AG09309 (cell line): ENCODE measurements at regions not wholly inside any gene's neighbourhood (a gene's known extent, or its start where the extent isn't known, plus 50 kb on each side); places are given as distances from the start of the nearest gene placed in this dataset.

ENCODE experiments used
- DNase-seq: peaks from one replicate; pipeline ENCODE4 v3.0.0-alpha.2; 2010; ENCODE audit warnings: low read depth
- H3K4me3 ChIP-seq: 2 replicates; pipeline ENCODE4 v1.5.1; 2011; ENCODE audit warnings: mild to moderate bottlenecking, low read depth, low read length, moderate library complexity; ENCODE audit not compliant: control insufficient read depth
- TF ChIP-seq, protein P1 (sequence below): IDR thresholded peaks from 2 replicates; pipeline ENCODE4 v1.5.1; 2011; ENCODE audit warnings: mild to moderate bottlenecking, low read depth, low read length, inconsistent platforms; ENCODE audit not compliant: insufficient read depth, control insufficient read depth; ENCODE audit errors: missing control alignments

DNA sequence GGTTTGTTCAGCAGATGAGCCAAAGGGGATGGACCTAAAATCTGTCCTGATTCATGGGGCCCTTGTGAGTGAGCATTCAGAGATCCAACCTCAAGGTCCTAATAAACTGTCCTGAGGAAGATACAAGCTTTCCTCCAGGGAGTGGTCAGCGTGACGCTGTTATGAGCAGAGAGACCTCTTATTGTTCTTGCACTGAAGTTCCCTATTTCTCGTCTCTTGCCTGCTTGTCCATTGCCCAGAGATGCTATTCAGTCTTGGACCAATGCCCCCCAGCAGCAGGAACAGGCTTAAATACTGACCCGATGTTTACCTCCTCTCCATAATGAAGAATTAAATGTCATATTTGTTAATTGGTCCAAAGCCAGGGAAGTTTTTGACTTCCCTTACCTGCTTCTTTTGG, 225.2 kb upstream of the PGR start:
- no peak overlapping the region for H3K4me3 ChIP-seq
- TF ChIP-seq, protein P1, sequence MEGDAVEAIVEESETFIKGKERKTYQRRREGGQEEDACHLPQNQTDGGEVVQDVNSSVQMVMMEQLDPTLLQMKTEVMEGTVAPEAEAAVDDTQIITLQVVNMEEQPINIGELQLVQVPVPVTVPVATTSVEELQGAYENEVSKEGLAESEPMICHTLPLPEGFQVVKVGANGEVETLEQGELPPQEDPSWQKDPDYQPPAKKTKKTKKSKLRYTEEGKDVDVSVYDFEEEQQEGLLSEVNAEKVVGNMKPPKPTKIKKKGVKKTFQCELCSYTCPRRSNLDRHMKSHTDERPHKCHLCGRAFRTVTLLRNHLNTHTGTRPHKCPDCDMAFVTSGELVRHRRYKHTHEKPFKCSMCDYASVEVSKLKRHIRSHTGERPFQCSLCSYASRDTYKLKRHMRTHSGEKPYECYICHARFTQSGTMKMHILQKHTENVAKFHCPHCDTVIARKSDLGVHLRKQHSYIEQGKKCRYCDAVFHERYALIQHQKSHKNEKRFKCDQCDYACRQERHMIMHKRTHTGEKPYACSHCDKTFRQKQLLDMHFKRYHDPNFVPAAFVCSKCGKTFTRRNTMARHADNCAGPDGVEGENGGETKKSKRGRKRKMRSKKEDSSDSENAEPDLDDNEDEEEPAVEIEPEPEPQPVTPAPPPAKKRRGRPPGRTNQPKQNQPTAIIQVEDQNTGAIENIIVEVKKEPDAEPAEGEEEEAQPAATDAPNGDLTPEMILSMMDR = no peak
- no peak for DNase-seq

DNA sequence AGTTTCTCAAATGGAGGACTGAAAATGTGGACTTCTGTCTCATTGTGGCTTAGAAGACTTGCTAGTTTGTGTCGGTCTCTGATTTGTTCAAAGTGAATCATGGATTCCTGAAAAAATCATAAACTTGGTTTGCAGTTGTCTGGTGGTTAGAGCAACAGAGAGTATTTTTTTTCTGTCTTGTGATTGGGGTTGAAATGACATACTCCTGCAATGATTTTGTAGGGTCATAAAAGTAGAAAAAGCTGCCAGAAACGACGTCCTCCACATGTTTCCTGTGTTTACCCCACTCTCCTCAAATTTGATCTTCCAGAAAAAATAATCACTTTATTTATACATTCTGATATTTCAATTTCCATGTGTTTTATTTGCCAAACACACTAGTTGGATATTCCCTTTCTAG, 219.2 kb upstream of the PGR start:
- TF ChIP-seq, protein P1 = no peak
- no peak for DNase-seq
- no peak overlapping the region for H3K4me3 ChIP-seq

DNA sequence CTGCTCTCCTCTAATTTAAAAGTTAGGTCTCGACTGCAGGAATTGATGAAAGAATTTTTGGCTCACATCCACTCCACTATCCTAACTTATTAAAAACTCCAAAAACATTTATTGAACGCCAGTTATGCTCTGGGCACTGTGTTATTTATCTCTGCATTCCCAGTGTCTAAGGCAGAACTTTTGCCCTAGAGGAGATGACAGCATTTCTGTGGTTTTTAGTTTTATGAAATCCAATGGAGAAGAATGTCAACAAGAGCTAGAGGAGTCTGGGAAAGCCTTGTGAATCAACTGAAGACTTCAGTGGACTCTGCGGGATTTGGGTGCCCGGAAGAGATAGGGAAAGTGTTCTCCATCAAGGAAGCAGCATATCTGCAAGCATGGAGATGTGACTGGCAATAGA, 217.0 kb upstream of the PGR start:
- H3K4me3 ChIP-seq = no peak overlapping the region
- DNase-seq = no peak
- TF ChIP-seq, protein P1 = no peak

DNA sequence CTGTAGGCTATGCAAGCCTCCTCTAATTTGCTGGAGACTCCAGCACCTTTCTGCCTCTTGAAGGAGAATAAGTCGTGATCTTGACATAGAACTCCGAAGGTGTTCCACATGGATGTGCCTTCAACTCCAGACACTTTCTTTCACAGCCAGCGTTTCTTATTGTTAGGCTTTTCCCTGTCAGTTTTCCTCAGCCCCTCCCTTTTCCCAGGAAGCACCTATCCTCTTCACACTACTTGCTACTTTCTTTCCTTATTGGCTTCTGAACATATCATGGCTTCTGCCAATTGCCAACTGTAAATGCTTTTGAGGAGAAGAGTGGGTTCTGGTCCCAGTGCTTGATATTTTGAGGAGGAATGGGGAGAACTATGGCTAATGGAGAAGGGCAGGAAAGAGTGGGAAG, 216.3 kb upstream of the PGR start:
- TF ChIP-seq, protein P1 = no peak
- H3K4me3 ChIP-seq = no peak overlapping the region
- DNase-seq = no peak

DNA sequence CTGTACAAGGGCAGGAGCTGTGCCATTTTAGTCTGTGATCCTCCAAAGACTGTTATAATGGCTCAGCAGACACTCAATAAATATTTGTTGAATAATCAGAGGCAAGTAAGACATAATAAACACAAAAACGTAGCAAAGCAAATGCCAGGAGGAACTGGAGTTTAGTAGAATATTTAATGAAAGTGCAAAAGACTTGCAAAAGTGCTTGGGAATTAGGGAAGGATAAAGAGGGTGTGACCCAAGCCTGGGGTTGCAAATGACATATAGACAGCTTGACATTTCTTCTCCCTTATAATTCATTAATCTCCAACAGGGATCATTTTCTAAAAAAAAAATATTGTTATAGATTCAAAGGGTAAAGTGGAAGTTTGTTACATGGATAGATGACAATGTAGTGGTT, 212.7 kb upstream of the PGR start:
- DNase-seq = no peak
- TF ChIP-seq, protein P1 = no peak
- no peak overlapping the region for H3K4me3 ChIP-seq

DNA sequence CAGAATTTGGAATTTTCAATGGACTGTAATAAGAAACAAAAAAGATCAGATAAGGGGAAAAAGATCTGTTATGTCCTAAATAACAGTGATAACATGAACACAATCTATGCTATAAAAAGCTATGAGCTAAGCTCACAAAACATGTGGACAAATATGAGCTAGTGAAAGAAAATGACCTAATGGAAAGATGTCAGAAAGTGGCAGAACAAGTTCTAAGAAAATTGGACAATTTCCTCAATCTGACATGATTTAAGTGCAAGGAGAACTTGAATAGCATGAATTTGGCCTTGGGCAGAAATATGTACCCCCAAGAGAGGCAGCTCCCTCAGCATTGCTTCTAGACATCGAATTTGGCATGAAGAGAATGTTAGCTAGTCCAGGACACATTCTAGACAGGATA, 212.0 kb upstream of the PGR start:
- TF ChIP-seq, protein P1 = no peak
- no peak for DNase-seq
- H3K4me3 ChIP-seq = no peak overlapping the region

DNA sequence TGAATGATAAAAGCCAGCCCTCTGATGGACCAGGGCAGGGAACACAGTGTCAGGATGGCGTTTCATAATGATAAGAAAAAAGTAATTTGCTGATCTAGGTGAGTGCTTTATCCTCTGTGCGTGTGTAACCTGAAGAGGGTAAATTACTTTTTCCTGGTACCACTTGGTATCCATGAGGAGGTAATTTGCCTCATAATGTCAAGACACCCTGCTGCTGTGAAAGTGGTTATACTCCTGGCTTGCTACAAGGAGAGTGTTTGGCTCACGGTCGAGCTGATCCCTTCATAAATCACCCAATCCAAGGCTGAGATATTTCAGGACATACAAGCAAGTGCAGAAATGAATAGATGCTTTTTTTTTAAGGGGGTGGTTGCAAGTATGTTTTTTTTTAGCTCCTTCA, 207.2 kb upstream of the PGR start:
- no peak for DNase-seq
- H3K4me3 ChIP-seq = no peak overlapping the region
- TF ChIP-seq, protein P1 = no peak
